H1 (cell line): ENCODE measurements at regions not wholly inside any gene's neighbourhood (a gene's known extent, or its start where the extent isn't known, plus 50 kb on each side); places are given as distances from the start of the nearest gene placed in this dataset.

Source experiments
- CTCF ChIA-PET: fragments of 300-600 bp; sonication (Branson Sonifier 250); formaldehyde crosslinking; loops from one replicate; lab custom pipeline; 2021; ENCODE audit not compliant: partially characterized antibody; lab: Charles Lee
- POLR2A ChIA-PET: fragments of 300-600 bp; sonication (Branson Sonifier 250); formaldehyde crosslinking; loops from one replicate; lab custom pipeline; 2021; ENCODE audit warnings: inconsistent platforms; ENCODE audit not compliant: partially characterized antibody; lab: Charles Lee
- DNase-seq, 2 experiments: peaks; one replicate each; pipeline versions ENCODE4 v3.0.0 to v3.0.0-alpha.2; 2010 to 2022; ENCODE audit warnings: low spot score in 2 of 2, low read depth in 1 of 2, mixed read lengths in 1 of 2
- FAIRE-seq: peaks from 2 replicates; lab custom pipeline; 2011; peaks lifted over from hg19 to GRCh38; lab: Jason Lieb, UNC
- H2AFZ ChIP-seq: 2 replicates; pipeline ENCODE4 v1.8.1; 2012; ENCODE audit warnings: low read length, inconsistent platforms
- H2AK5ac ChIP-seq: 2 replicates; pipeline ENCODE4 v1.6.1; 2013; ENCODE audit warnings: low read depth, low read length
- H2BK120ac ChIP-seq: replicated peaks from 2 replicates; pipeline ENCODE3; 2013; ENCODE audit warnings: low read depth, low read length, inconsistent platforms
- H2BK12ac ChIP-seq: 2 replicates; pipeline ENCODE4 v1.6.1; 2013; ENCODE audit warnings: low read depth, low read length
- H2BK15ac ChIP-seq: 2 replicates; pipeline ENCODE4 v1.6.1; 2013; ENCODE audit warnings: low read length
- H2BK20ac ChIP-seq: 2 replicates; pipeline ENCODE4 v1.6.1; 2013; ENCODE audit warnings: low read length
- H2BK5ac ChIP-seq: 2 replicates; pipeline ENCODE4 v1.6.1; 2013; ENCODE audit warnings: low read depth, low read length
- H3K14ac ChIP-seq: 2 replicates; pipeline ENCODE4 v1.6.1; 2013; ENCODE audit warnings: inconsistent platforms; ENCODE audit not compliant: insufficient read length
- H3K18ac ChIP-seq: 2 replicates; pipeline ENCODE4 v1.6.1; 2013; ENCODE audit warnings: low read length; ENCODE audit errors: extremely low read depth
- H3K23ac ChIP-seq: 2 replicates; pipeline ENCODE4 v1.6.1; 2013; ENCODE audit warnings: inconsistent platforms; ENCODE audit not compliant: insufficient read length
- H3K23me2 ChIP-seq: 2 replicates; pipeline ENCODE4 v1.6.1; 2013; ENCODE audit warnings: low read depth, low read length
- H3K27ac ChIP-seq: 2 replicates; pipeline ENCODE4 v1.6.1; 2011; ENCODE audit warnings: low read depth, low read length, inconsistent platforms
- H3K27me3 ChIP-seq, 4 experiments: replicated peaks in 1 of 4; 1 replicate in 1 of 4; 2 replicates in 3 of 4; pipeline versions ENCODE4 v1.6.1 to v1.8.1; 2011 to 2013; ENCODE audit warnings: low read length in 3 of 4, mild to moderate bottlenecking in 3 of 4, inconsistent platforms in 2 of 4, mixed read lengths in 2 of 4, moderate library complexity in 1 of 4; ENCODE audit not compliant: control insufficient read depth in 3 of 4, insufficient read depth in 3 of 4; ENCODE audit errors: extremely low read depth in 1 of 4
- H3K36me3 ChIP-seq, 4 experiments: 2 replicates each; pipeline versions ENCODE4 v1.6.1 to v1.8.1; 2011 to 2013; ENCODE audit warnings: mild to moderate bottlenecking in 4 of 4, low read length in 3 of 4, moderate library complexity in 2 of 4, control low read depth in 1 of 4, inconsistent platforms in 1 of 4; ENCODE audit not compliant: insufficient read depth in 4 of 4, control insufficient read depth in 2 of 4
- H3K4ac ChIP-seq: replicated peaks from 2 replicates; pipeline ENCODE3; 2013; ENCODE audit warnings: low read length, low read depth, mixed read lengths, inconsistent platforms; ENCODE audit not compliant: insufficient read length
- H3K4me1 ChIP-seq, 4 experiments: replicated peaks in 1 of 4; 1 replicate in 1 of 4; 2 replicates in 3 of 4; pipeline versions ENCODE4 v1.6.1 to v1.8.1; 2011 to 2013; ENCODE audit warnings: low read length in 3 of 4, inconsistent platforms in 2 of 4, mixed read lengths in 1 of 4; ENCODE audit not compliant: insufficient read depth in 4 of 4, control insufficient read depth in 3 of 4
- H3K4me2 ChIP-seq, 2 experiments: 2 replicates each; pipeline versions ENCODE4 v1.6.1 to v1.8.1; 2011 to 2013; ENCODE audit warnings: low read depth in 2 of 2, low read length in 2 of 2, control low read depth in 1 of 2, inconsistent platforms in 1 of 2, mild to moderate bottlenecking in 1 of 2; ENCODE audit not compliant: insufficient read depth in 1 of 2
- H3K4me3 ChIP-seq, 4 experiments: fragments of 200-600, 300-600 bp in 1 of 4; sonication (generic), shearing (Covaris generic), sonication (Bioruptor Twin) in 1 of 4; 2 replicates each; pipeline versions ENCODE4 v1.5.1 to v1.8.1; 2011 to 2016; ENCODE audit warnings: low read length in 4 of 4, low read depth in 3 of 4, control low read depth in 2 of 4, inconsistent platforms in 2 of 4, mild to moderate bottlenecking in 2 of 4, mixed read lengths in 1 of 4, moderate library complexity in 1 of 4; ENCODE audit not compliant: insufficient read depth in 2 of 4; ENCODE audit errors: extremely low read depth in 1 of 4
- H3K56ac ChIP-seq: replicated peaks from 2 replicates; pipeline ENCODE3; 2013; ENCODE audit warnings: low read depth, mild to moderate bottlenecking, mixed read lengths, low read length, inconsistent platforms; ENCODE audit not compliant: insufficient read length
- H3K79me1 ChIP-seq: 2 replicates; pipeline ENCODE4 v1.6.1; 2013; ENCODE audit warnings: low read depth, low read length, control low read depth
- H3K79me2 ChIP-seq, 2 experiments: 2 replicates each; pipeline versions ENCODE4 v1.6.1 to v1.8.1; 2012 to 2013; ENCODE audit warnings: low read length in 2 of 2, mild to moderate bottlenecking in 2 of 2, inconsistent platforms in 1 of 2; ENCODE audit not compliant: insufficient read depth in 2 of 2, control insufficient read depth in 1 of 2
- H3K9ac ChIP-seq, 4 experiments: replicated peaks in 1 of 4; 1 replicate in 1 of 4; 2 replicates in 3 of 4; pipeline versions ENCODE4 v1.6.1 to v1.8.1; 2011 to 2013; ENCODE audit warnings: low read depth in 3 of 4, low read length in 3 of 4, control low read depth in 2 of 4, mild to moderate bottlenecking in 2 of 4, moderate library complexity in 2 of 4, inconsistent platforms in 1 of 4; ENCODE audit errors: extremely low read depth in 1 of 4
- H3K9me3 ChIP-seq, 2 experiments: 2 replicates each; pipeline versions ENCODE4 v1.6.1 to v1.8.1; 2012 to 2013; ENCODE audit warnings: mild to moderate bottlenecking in 2 of 2, moderate library complexity in 2 of 2, control low read depth in 1 of 2, inconsistent platforms in 1 of 2, low read depth in 1 of 2, low read length in 1 of 2, mixed read lengths in 1 of 2; ENCODE audit not compliant: insufficient read depth in 2 of 2
- H4K20me1 ChIP-seq, 2 experiments: replicated peaks in 1 of 2; 2 replicates each; pipeline versions ENCODE3 to v1.8.1; 2011 to 2013; ENCODE audit warnings: inconsistent platforms in 2 of 2, low read length in 2 of 2, mild to moderate bottlenecking in 1 of 2; ENCODE audit not compliant: insufficient read depth in 2 of 2, control insufficient read depth in 1 of 2
- H4K5ac ChIP-seq: 2 replicates; pipeline ENCODE4 v1.6.1; 2013; ENCODE audit warnings: low read length, low read depth, mixed read lengths, inconsistent platforms; ENCODE audit not compliant: insufficient read length
- H4K8ac ChIP-seq: 2 replicates; pipeline ENCODE4 v1.8.0; 2013; ENCODE audit warnings: mild to moderate bottlenecking, moderate library complexity, low read length, inconsistent platforms; ENCODE audit not compliant: insufficient read depth; ENCODE audit errors: extremely low read depth
- H4K91ac ChIP-seq: replicated peaks from 2 replicates; pipeline ENCODE3; 2013; ENCODE audit warnings: low read length, mixed read lengths, inconsistent platforms; ENCODE audit not compliant: insufficient read length
- ASH2L ChIP-seq: fragments of 200-600, 300-600 bp; sonication (generic); IDR thresholded peaks from one replicate; pipeline ENCODE4 v1.7.1; 2017; ENCODE audit warnings: low read length
- CHD1 ChIP-seq: IDR thresholded peaks from 2 replicates; pipeline ENCODE4 v1.6.1; 2012; ENCODE audit warnings: low read depth, low read length, improper control_type of control experiment
- CTCF ChIP-seq, 3 experiments: IDR thresholded peaks; 1 replicate in 2 of 3; 2 replicates in 1 of 3; pipeline versions ENCODE4 v1.5.1 to v1.6.1; 2011; ENCODE audit warnings: low read length in 3 of 3, mild to moderate bottlenecking in 3 of 3, inconsistent platforms in 2 of 3, low read depth in 1 of 3, moderate library complexity in 1 of 3; ENCODE audit not compliant: insufficient read depth in 1 of 3; ENCODE audit errors: control extremely low read depth in 1 of 3
- RAD21 ChIP-seq, 2 experiments: IDR thresholded peaks in 1 of 2; conservative IDR thresholded peaks in 1 of 2; 2 replicates each; pipeline ENCODE4 v1.6.1; 2011; ENCODE audit warnings: low read depth in 2 of 2, low read length in 2 of 2, improper control_type of control experiment in 1 of 2, inconsistent platforms in 1 of 2, mild to moderate bottlenecking in 1 of 2, moderate library complexity in 1 of 2
- TAF7 ChIP-seq: optimal IDR thresholded peaks from 2 replicates; pipeline ENCODE3; 2011; ENCODE audit warnings: low read depth, mild to moderate bottlenecking, inconsistent platforms, low read length, moderate library complexity, borderline replicate concordance
- WGBS, 2 experiments: shearing (Covaris generic) in 1 of 2; methylation state at CpG; one replicate each; pipeline versions ENCODE4 v1.1.6 to v1.1.7; 2013 to 2015; ENCODE audit warnings: low lambda C conversion rate in 2 of 2, mixed read lengths in 2 of 2, inconsistent platforms in 1 of 2, low coverage in 1 of 2, missing lambda C conversion rate in 1 of 2; ENCODE audit not compliant: insufficient replicate concordance in 2 of 2, insufficient coverage in 1 of 2, insufficient read length in 1 of 2; ENCODE audit errors: extremely low coverage in 1 of 2, missing lambda C conversion rate in 1 of 2; 5-methylcytosine and 5-hydroxymethylcytosine counted together

GRCh38 chr11:70503468-70504221 lies 105.3 kb downstream of the CTTN start:
- H2AFZ ChIP-seq: no peak overlapping the region
- peak overlapping the region; percentile 12; the same call in 1 of the 2 replicates for H4K8ac ChIP-seq
- H2AK5ac ChIP-seq: no peak overlapping the region
- no peak overlapping the region for H2BK15ac ChIP-seq
- no peak overlapping the region for H4K5ac ChIP-seq
- no peak for FAIRE-seq
- H3K23me2 ChIP-seq: no peaks in the 10 kb centered on the region
- H4K91ac ChIP-seq: no peak overlapping the region
- no peak overlapping the region for H3K4ac ChIP-seq
- no peak overlapping the region for H3K27ac ChIP-seq
- peaks cover 0 to 10% (median 6%) of the 10 kb centered on the region in 4 experiments; a peak in 4 of 7 replicates for H3K4me1 ChIP-seq
- WGBS, 2 experiments: 77% methylated on average over 14 of the region's 14 CpGs; no CpG with 5 or more reads in 1 of the 2 experiments
- H3K4me3 ChIP-seq: no peak overlapping the region
- no peak overlapping the region for H3K9ac ChIP-seq
- H2BK12ac ChIP-seq: 0 out of 2 replicates have a peak overlapping the region, but pooled peaks have one; percentile 5
- ChIA-PET POLR2A (interaction anchor here (1.2 kb wide), 1 partner anchor 41 kb away, joined by 3 read pairs; no protein-coding TSS in a partner anchor), CTCF (interaction anchor here (0.7 to 12.0 kb wide), 17 partner anchors 10 to 238 kb away, joined by 3 to 150 read pairs (median 3); no protein-coding TSS in a partner anchor)
- no peaks in the 10 kb centered on the region; a peak in 1 of 8 replicates for H3K36me3 ChIP-seq
- no peak for DNase-seq
- no peaks in the 10 kb centered on the region for H3K27me3 ChIP-seq
- no peak overlapping the region for H3K14ac ChIP-seq
- H3K9me3 ChIP-seq: no peaks in the 10 kb centered on the region
- H3K4me2 ChIP-seq: no peak overlapping the region
- H2BK5ac ChIP-seq: no peak overlapping the region
- TF ChIP-seq CTCF (IDR thresholded peaks at IDR 0.05; ENCODE audit: control extremely low read depth in 1 of 3, insufficient read depth in 1 of 3, low read depth in 1 of 3, low read length in 3 of 3) (peak in 2 of 3 experiments; percentile 35 to 41; a peak in 3 of 4 replicates), TAF7 (no peak), ASH2L (peak; percentile 28), CHD1 (no peak), RAD21 (IDR thresholded peaks at IDR 0.05 in 1 of 2, conservative IDR thresholded peaks at IDR 0.05 in 1 of 2; ENCODE audit: low read depth in 2 of 2, low read length in 2 of 2) (peak; percentile 37 to 50)
- peaks cover 1 to 10% of the 10 kb centered on the region in 2 experiments for H4K20me1 ChIP-seq
- H3K18ac ChIP-seq: no peak overlapping the region
- no peaks in the 10 kb centered on the region for H3K79me2 ChIP-seq
- H3K56ac ChIP-seq: no peak overlapping the region
- H2BK20ac ChIP-seq: no peak overlapping the region
- H3K79me1 ChIP-seq: peaks cover 8% of the 10 kb centered on the region; the same call in 1 of the 2 replicates
- no peak overlapping the region for H3K23ac ChIP-seq
- H2BK120ac ChIP-seq: no peak overlapping the region
